Fibroblast of lung (primary cell): ENCODE measurements at regions not wholly inside any gene's neighbourhood (a gene's known extent, or its start where the extent isn't known, plus 50 kb on each side); places are given as distances from the start of the nearest gene placed in this dataset.

Source experiments
- DNase-seq, 2 donors: peaks; one replicate each; pipeline versions ENCODE4 v3.0.0 to v3.0.0-alpha.2; 2010; ENCODE audit warnings: low read depth in 2 of 2
- H2AFZ ChIP-seq: 2 replicates; pipeline ENCODE4 v1.5.1; 2012; ENCODE audit warnings: low read length, control low read depth, inconsistent platforms
- H3K27ac ChIP-seq: 2 replicates; pipeline ENCODE4 v1.5.1; 2011; ENCODE audit warnings: low read length, control low read depth; ENCODE audit not compliant: insufficient read depth
- H3K27me3 ChIP-seq: 2 replicates; pipeline ENCODE4 v1.5.1; 2011; ENCODE audit warnings: mild to moderate bottlenecking, low read length; ENCODE audit not compliant: control insufficient read depth, insufficient read depth
- H3K36me3 ChIP-seq: 2 replicates; pipeline ENCODE4 v1.5.1; 2011; ENCODE audit warnings: low read length; ENCODE audit not compliant: control insufficient read depth, insufficient read depth
- H3K4me1 ChIP-seq: 2 replicates; pipeline ENCODE4 v1.5.1; 2011; ENCODE audit warnings: low read length; ENCODE audit not compliant: control insufficient read depth, insufficient read depth; ENCODE audit errors: extremely low read depth
- H3K4me2 ChIP-seq: 2 replicates; pipeline ENCODE4 v1.5.1; 2011; ENCODE audit warnings: low read length, control low read depth; ENCODE audit not compliant: insufficient read depth; ENCODE audit errors: extremely low read depth
- H3K4me3 ChIP-seq, 4 experiments: fragments of 200-600 bp in 1 of 4; sonication (generic) in 1 of 4; replicated peaks in 1 of 4; 2 replicates each; pipeline ENCODE4 v1.5.1; 2011 to 2016; ENCODE audit warnings: low read length in 4 of 4, low read depth in 3 of 4, mild to moderate bottlenecking in 3 of 4, control low read depth in 2 of 4, inconsistent platforms in 1 of 4, mixed read lengths in 1 of 4; ENCODE audit not compliant: insufficient read depth in 1 of 4; ENCODE audit errors: control extremely low read depth in 1 of 4
- H3K79me2 ChIP-seq: 2 replicates; pipeline ENCODE4 v1.5.1; 2012; ENCODE audit warnings: mild to moderate bottlenecking, low read length, inconsistent platforms; ENCODE audit not compliant: control insufficient read depth, insufficient read depth
- H3K9ac ChIP-seq: 2 replicates; pipeline ENCODE4 v1.5.1; 2011; ENCODE audit warnings: mild to moderate bottlenecking, low read length, control low read depth; ENCODE audit not compliant: insufficient read depth
- H3K9me3 ChIP-seq: 2 replicates; pipeline ENCODE4 v1.5.1; 2012; ENCODE audit warnings: low read depth, low read length; ENCODE audit not compliant: control insufficient read depth, insufficient read depth
- H4K20me1 ChIP-seq: 2 replicates; pipeline ENCODE4 v1.5.1; 2011; ENCODE audit warnings: low read length; ENCODE audit not compliant: control insufficient read depth, insufficient read depth; ENCODE audit errors: extremely low read depth
- CTCF ChIP-seq, 2 donors: IDR thresholded peaks in 1 of 2; conservative IDR thresholded peaks in 1 of 2; 1 replicate in 1 of 2; 2 replicates in 1 of 2; pipeline ENCODE4 v1.5.1; 2011 to 2012; ENCODE audit warnings: low read length in 2 of 2, control low read depth in 1 of 2, inconsistent platforms in 1 of 2, low read depth in 1 of 2, mild to moderate bottlenecking in 1 of 2
- EZH2 ChIP-seq: IDR thresholded peaks from 2 replicates; pipeline ENCODE4 v1.5.1; 2012; ENCODE audit warnings: low read length, control low read depth, mild to moderate bottlenecking; ENCODE audit errors: missing control alignments

DNA sequence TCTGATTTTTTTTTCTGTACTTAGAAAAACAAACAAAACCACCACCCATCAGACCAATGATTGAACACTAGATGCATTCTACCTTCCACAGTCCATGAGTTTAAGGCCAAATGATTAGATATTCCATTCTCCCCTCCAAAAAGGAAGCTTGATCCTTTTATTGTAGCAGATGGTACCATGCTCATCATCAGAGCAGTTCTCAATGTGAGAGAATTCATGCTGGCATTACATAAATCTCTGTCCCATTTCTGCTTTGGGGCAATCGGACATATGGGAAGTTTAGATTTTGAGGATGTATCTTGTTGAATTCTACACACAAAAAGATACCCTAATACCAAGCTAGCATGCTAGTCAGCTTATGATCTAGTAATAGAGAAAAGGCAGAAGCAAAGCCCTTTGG lies 186.6 kb downstream of the RAD51AP2 start:
- H3K4me2 ChIP-seq, result no peak overlapping the region
- no peaks in the 10 kb centered on the region for H3K79me2 ChIP-seq
- no peaks in the 10 kb centered on the region for H3K4me1 ChIP-seq
- no peaks in the 10 kb centered on the region for H3K36me3 ChIP-seq
- TF ChIP-seq EZH2, result no peak
- no peak for TF ChIP-seq CTCF (conservative IDR thresholded peaks at IDR 0.05 in 1 of 2, IDR thresholded peaks at IDR 0.05 in 1 of 2; ENCODE audit: low read depth in 1 of 2, low read length in 2 of 2)
- H3K4me3 ChIP-seq, result no peak overlapping the region
- H3K27me3 ChIP-seq, result no peaks in the 10 kb centered on the region
- no peaks in the 10 kb centered on the region for H4K20me1 ChIP-seq
- no peak for DNase-seq
- no peak overlapping the region for H3K9ac ChIP-seq
- H3K27ac ChIP-seq, result no peak overlapping the region
- H3K9me3 ChIP-seq, result no peaks in the 10 kb centered on the region
- H2AFZ ChIP-seq, result no peak overlapping the region

DNA sequence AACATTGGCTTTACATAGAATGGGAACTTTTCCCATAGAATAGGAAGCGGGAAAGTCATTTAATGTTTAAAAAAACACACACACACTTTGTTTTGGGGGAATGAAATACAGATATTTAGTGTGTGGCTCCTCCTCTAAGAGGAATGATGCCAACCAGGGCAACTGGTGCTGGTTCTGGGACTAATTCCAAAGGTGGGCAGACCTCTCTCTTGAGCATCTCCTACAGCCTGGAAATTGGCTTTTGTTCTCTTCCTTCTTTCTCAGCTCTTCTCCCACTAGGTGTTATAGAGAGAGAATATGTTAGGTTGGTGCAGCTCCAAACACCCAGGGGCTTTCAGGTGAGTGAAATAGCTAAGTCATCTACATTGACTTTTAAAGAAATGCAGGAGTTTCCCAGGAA lies 190.1 kb downstream of the RAD51AP2 start:
- Histone ChIP-seq H3K36me3 (no peaks in the 10 kb centered on the region), H3K27me3 (no peaks in the 10 kb centered on the region), H3K27ac (no peak overlapping the region), H3K4me1 (no peaks in the 10 kb centered on the region), H3K4me3 (no peak overlapping the region), H2AFZ (no peak overlapping the region), H3K9me3 (no peaks in the 10 kb centered on the region), H4K20me1 (no peaks in the 10 kb centered on the region), H3K9ac (no peak overlapping the region), H3K79me2 (no peaks in the 10 kb centered on the region), H3K4me2 (no peak overlapping the region)
- no peak for TF ChIP-seq EZH2
- no peak for TF ChIP-seq CTCF (conservative IDR thresholded peaks at IDR 0.05 in 1 of 2, IDR thresholded peaks at IDR 0.05 in 1 of 2; ENCODE audit: low read depth in 1 of 2, low read length in 2 of 2)
- no peak for DNase-seq

- Histone ChIP-seq H3K27me3 (no peaks in the 10 kb centered on the region), H2AFZ (no peak overlapping the region), H3K9me3 (no peaks in the 10 kb centered on the region), H3K9ac (no peak overlapping the region), H3K4me1 (no peaks in the 10 kb centered on the region), H3K4me2 (no peak overlapping the region), H3K79me2 (no peaks in the 10 kb centered on the region), H3K36me3 (no peaks in the 10 kb centered on the region), H3K27ac (no peak overlapping the region), H4K20me1 (no peaks in the 10 kb centered on the region), H3K4me3 (no peak overlapping the region)
- no peak for TF ChIP-seq EZH2
- no peak for TF ChIP-seq CTCF (conservative IDR thresholded peaks at IDR 0.05 in 1 of 2, IDR thresholded peaks at IDR 0.05 in 1 of 2; ENCODE audit: low read depth in 1 of 2, low read length in 2 of 2)
- DNase-seq, result peak in 1 of 2 donors; percentile 15
Observed at GRCh38 chr2:17327649-17328048, 190.6 kb downstream of the RAD51AP2 start.
